ENCODE measurements at regions not wholly inside any gene's neighbourhood (a gene's known extent, or its start where the extent isn't known, plus 50 kb on each side); places are given as distances from the start of the nearest gene placed in this dataset.

DNA sequence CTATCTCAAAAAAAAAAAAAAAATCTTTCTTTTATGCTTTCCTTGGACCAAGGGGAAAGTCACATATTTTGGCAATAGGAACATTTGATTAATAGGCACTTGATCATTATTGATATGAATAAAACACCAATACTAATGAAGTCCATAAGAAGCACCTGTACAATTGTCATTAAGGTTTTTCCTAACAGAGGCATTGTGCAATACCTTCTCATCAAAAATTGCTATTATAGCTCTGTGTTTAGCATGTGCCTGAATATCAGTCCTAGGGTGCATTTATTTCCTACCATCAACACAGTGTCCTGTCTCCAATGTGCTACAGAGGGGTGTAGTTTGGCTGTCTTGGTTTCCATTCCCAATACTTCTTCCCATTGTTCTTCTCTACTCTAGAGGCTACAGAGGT, 483.8 kb upstream of the SPRED2 start:
- TF ChIP-seq, protein P1, sequence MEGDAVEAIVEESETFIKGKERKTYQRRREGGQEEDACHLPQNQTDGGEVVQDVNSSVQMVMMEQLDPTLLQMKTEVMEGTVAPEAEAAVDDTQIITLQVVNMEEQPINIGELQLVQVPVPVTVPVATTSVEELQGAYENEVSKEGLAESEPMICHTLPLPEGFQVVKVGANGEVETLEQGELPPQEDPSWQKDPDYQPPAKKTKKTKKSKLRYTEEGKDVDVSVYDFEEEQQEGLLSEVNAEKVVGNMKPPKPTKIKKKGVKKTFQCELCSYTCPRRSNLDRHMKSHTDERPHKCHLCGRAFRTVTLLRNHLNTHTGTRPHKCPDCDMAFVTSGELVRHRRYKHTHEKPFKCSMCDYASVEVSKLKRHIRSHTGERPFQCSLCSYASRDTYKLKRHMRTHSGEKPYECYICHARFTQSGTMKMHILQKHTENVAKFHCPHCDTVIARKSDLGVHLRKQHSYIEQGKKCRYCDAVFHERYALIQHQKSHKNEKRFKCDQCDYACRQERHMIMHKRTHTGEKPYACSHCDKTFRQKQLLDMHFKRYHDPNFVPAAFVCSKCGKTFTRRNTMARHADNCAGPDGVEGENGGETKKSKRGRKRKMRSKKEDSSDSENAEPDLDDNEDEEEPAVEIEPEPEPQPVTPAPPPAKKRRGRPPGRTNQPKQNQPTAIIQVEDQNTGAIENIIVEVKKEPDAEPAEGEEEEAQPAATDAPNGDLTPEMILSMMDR (IDR thresholded peaks at IDR 0.05; ENCODE audit: insufficient read depth, low read depth, low read length), result no peak
- TF ChIP-seq EZH2 (IDR thresholded peaks at IDR 0.05; ENCODE audit: insufficient read depth, low read length), result no peak
